ENCODE measurements at regions not wholly inside any gene's neighbourhood (a gene's known extent, or its start where the extent isn't known, plus 50 kb on each side); places are given as distances from the start of the nearest gene placed in this dataset.

- TF ChIP-seq EZH2phosphoT487 (IDR thresholded peaks at IDR 0.05; ENCODE audit: borderline replicate concordance), result no peak
- no peak for TF ChIP-seq CTCF (conservative IDR thresholded peaks at IDR 0.05; ENCODE audit: low read length)
- Histone ChIP-seq H3F3A (ENCODE audit: low read depth) (no peaks in the 10 kb centered on the region), H2AFZ (ENCODE audit: low read length) (no peak overlapping the region), H3K4me1 (ENCODE audit: insufficient read depth, low read length, poor library complexity, severe bottlenecking) (no peaks in the 10 kb centered on the region), H3K4me2 (ENCODE audit: low read depth, low read length, poor library complexity, severe bottlenecking) (no peak overlapping the region), H3K79me2 (ENCODE audit: insufficient read depth, low read length) (no peaks in the 10 kb centered on the region), H3K4me3 (ENCODE audit: low read length, poor library complexity, severe bottlenecking) (no peak overlapping the region), H3K27me3 (ENCODE audit: insufficient read depth, low read length, poor library complexity, severe bottlenecking) (no peaks in the 10 kb centered on the region), H3K9me2 (replicated peaks; ENCODE audit: low read depth, low read length) (no peaks in the 10 kb centered on the region), H3K9me3 (ENCODE audit: insufficient read depth, low read depth, low read length) (peaks cover 3% of the 10 kb centered on the region; the same call in 1 of the 2 replicates), H3K36me3 (ENCODE audit: insufficient read depth, low read length) (no peaks in the 10 kb centered on the region), H3K9ac (ENCODE audit: low read depth, low read length, poor library complexity, severe bottlenecking) (no peak overlapping the region), H4K20me1 (ENCODE audit: insufficient read depth, low read length, poor library complexity, severe bottlenecking) (no peaks in the 10 kb centered on the region)
Observed at GRCh38 chr9:115194216-115194615, 76.3 kb upstream of the TNC start.

DNA sequence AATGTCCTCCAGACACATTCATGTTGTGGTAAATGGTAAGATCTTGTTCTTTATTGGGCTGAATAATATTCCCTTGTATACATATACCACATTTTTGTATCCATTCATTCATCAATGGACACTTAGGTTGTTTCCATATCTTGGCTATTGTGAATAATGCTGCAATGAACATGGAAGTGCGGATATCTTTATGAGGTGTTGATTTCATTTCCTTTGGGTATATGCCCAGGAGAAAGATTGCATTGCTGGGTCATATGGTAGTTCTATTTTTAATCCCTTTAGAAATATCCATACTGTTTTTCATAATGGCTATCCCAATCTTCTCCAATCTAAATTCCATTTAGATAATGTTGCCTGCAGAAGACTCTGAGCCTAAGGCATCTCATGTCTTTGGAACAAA lies 78.0 kb upstream of the TNC start:
- 0 out of 2 replicates have a peak, but pooled peaks cover 3% of the 10 kb centered on the region for H3K9me3 ChIP-seq (ENCODE audit: insufficient read depth, low read depth, low read length)
- H3K27me3 ChIP-seq (ENCODE audit: insufficient read depth, low read length, poor library complexity, severe bottlenecking), result no peaks in the 10 kb centered on the region
- H3K9ac ChIP-seq (ENCODE audit: low read depth, low read length, poor library complexity, severe bottlenecking), result no peak overlapping the region
- H2AFZ ChIP-seq (ENCODE audit: low read length), result no peak overlapping the region
- no peaks in the 10 kb centered on the region for H4K20me1 ChIP-seq (ENCODE audit: insufficient read depth, low read length, poor library complexity, severe bottlenecking)
- no peaks in the 10 kb centered on the region for H3K36me3 ChIP-seq (ENCODE audit: insufficient read depth, low read length)
- no peak for TF ChIP-seq CTCF (conservative IDR thresholded peaks at IDR 0.05; ENCODE audit: low read length)
- no peak for TF ChIP-seq EZH2phosphoT487 (IDR thresholded peaks at IDR 0.05; ENCODE audit: borderline replicate concordance)
- no peaks in the 10 kb centered on the region for H3F3A ChIP-seq (ENCODE audit: low read depth)
- H3K79me2 ChIP-seq (ENCODE audit: insufficient read depth, low read length), result no peaks in the 10 kb centered on the region
- H3K4me2 ChIP-seq (ENCODE audit: low read depth, low read length, poor library complexity, severe bottlenecking), result no peak overlapping the region
- H3K4me3 ChIP-seq (ENCODE audit: low read length, poor library complexity, severe bottlenecking), result no peak overlapping the region
- H3K9me2 ChIP-seq (replicated peaks; ENCODE audit: low read depth, low read length), result no peaks in the 10 kb centered on the region
- H3K4me1 ChIP-seq (ENCODE audit: insufficient read depth, low read length, poor library complexity, severe bottlenecking), result no peaks in the 10 kb centered on the region

GRCh38 chr9:115196919-115197318 lies 79.0 kb upstream of the TNC start:
- no peaks in the 10 kb centered on the region for H4K20me1 ChIP-seq (ENCODE audit: insufficient read depth, low read length, poor library complexity, severe bottlenecking)
- H3K79me2 ChIP-seq (ENCODE audit: insufficient read depth, low read length), result no peaks in the 10 kb centered on the region
- TF ChIP-seq EZH2phosphoT487 (IDR thresholded peaks at IDR 0.05; ENCODE audit: borderline replicate concordance), result no peak
- TF ChIP-seq CTCF (conservative IDR thresholded peaks at IDR 0.05; ENCODE audit: low read length), result no peak
- no peaks in the 10 kb centered on the region for H3K4me1 ChIP-seq (ENCODE audit: insufficient read depth, low read length, poor library complexity, severe bottlenecking)
- no peaks in the 10 kb centered on the region for H3F3A ChIP-seq (ENCODE audit: low read depth)
- no peaks in the 10 kb centered on the region for H3K9me2 ChIP-seq (replicated peaks; ENCODE audit: low read depth, low read length)
- H3K4me3 ChIP-seq (ENCODE audit: low read length, poor library complexity, severe bottlenecking), result no peak overlapping the region
- H2AFZ ChIP-seq (ENCODE audit: low read length), result no peak overlapping the region
- no peaks in the 10 kb centered on the region for H3K36me3 ChIP-seq (ENCODE audit: insufficient read depth, low read length)
- 0 out of 2 replicates have a peak, but pooled peaks cover 3% of the 10 kb centered on the region for H3K9me3 ChIP-seq (ENCODE audit: insufficient read depth, low read depth, low read length)
- H3K27me3 ChIP-seq (ENCODE audit: insufficient read depth, low read length, poor library complexity, severe bottlenecking), result no peaks in the 10 kb centered on the region
- no peak overlapping the region for H3K4me2 ChIP-seq (ENCODE audit: low read depth, low read length, poor library complexity, severe bottlenecking)
- H3K9ac ChIP-seq (ENCODE audit: low read depth, low read length, poor library complexity, severe bottlenecking), result no peak overlapping the region

Measured in Loucy (cell line).